Muscle layer of duodenum (tissue), 2 donors: ENCODE measurements at regions not wholly inside any gene's neighbourhood (a gene's known extent, or its start where the extent isn't known, plus 50 kb on each side); places are given as distances from the start of the nearest gene placed in this dataset.
"Not testable (repeated sequence)": the region's sequence is repeated elsewhere in the genome, so short reads cannot be mapped to it uniquely, and the experiment has no call there.

Experiments used
- H3K27ac ChIP-seq: one replicate; pipeline ENCODE4 v1.7.0; 2013; ENCODE audit warnings: mild to moderate bottlenecking, low read length
- H3K27me3 ChIP-seq: one replicate; pipeline ENCODE4 v1.7.0; 2013; ENCODE audit warnings: low read depth, mild to moderate bottlenecking, control low read depth, low read length
- H3K36me3 ChIP-seq, 2 donors: one replicate each; pipeline ENCODE4 v1.7.0; 2013; ENCODE audit warnings: low read length in 2 of 2, control low read depth in 1 of 2, mild to moderate bottlenecking in 1 of 2; ENCODE audit not compliant: insufficient read depth in 2 of 2, control insufficient read depth in 1 of 2
- H3K4me1 ChIP-seq, 2 donors: one replicate each; pipeline ENCODE4 v1.7.0; 2013; ENCODE audit warnings: low read length in 2 of 2, mild to moderate bottlenecking in 2 of 2, control low read depth in 1 of 2, moderate library complexity in 1 of 2; ENCODE audit not compliant: insufficient read depth in 2 of 2, control insufficient read depth in 1 of 2
- H3K4me3 ChIP-seq, 2 donors: one replicate each; pipeline ENCODE4 v1.7.0; 2013; ENCODE audit warnings: low read length in 2 of 2, low read depth in 1 of 2, mild to moderate bottlenecking in 1 of 2
- H3K9me3 ChIP-seq, 2 donors: one replicate each; pipeline ENCODE4 v1.7.0; 2013; ENCODE audit warnings: low read length in 2 of 2, control low read depth in 1 of 2, mild to moderate bottlenecking in 1 of 2; ENCODE audit not compliant: control insufficient read depth in 1 of 2
- donor health status: healthy.

- not testable (repeated sequence) for H3K4me3 ChIP-seq, H3K9me3 ChIP-seq, H3K27ac ChIP-seq, H3K4me1 ChIP-seq, H3K27me3 ChIP-seq, H3K36me3 ChIP-seq
Observed at GRCh38 chr1:234819845-234820244, 209.9 kb upstream of the IRF2BP2 start.

GRCh38 chr1:234818040-234818387, 208.0 kb upstream of the IRF2BP2 start:
- not testable (repeated sequence) for H3K36me3 ChIP-seq, H3K27me3 ChIP-seq, H3K4me1 ChIP-seq, H3K4me3 ChIP-seq, H3K9me3 ChIP-seq
- peak overlapping the region; percentile 72 for H3K27ac ChIP-seq

DNA sequence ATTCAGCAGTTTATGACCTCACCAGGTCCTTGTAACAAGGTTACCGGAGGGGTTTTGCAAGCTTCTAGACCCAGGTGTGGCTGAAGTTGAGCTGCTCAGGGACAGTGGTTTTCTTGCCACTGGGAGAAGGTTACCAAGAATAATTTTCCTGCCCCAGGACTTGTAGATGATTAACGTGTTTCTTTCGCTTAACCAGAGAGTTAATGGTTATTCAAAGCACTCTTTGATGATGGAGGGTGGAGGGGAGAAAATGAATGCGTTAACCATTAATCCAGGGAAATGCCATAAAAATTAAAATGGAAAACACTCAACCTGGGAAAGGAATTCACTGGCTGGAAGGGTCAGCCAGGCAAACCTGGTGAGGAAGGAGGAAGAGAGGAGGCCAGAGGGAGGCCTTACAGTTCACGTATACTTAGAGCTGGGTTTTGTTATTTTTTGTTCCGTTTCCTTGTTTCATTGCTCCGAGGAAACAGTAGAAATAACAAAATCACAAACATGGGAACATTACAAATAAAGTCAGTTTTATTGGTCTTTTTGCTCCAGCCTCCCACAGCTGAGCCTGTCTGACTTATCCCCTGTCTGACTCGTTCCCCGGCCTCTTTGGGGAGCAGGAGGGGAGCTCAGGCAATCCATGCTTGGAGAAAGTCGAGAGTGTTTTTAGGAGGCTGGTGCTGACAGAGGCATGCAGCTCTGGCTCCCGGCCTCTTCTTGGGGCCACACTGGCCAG, 207.5 kb upstream of the IRF2BP2 start:
- not testable (repeated sequence) for H3K9me3 ChIP-seq, H3K4me1 ChIP-seq, H3K4me3 ChIP-seq, H3K27me3 ChIP-seq, H3K36me3 ChIP-seq
- H3K27ac ChIP-seq, result peak overlapping the region; percentile 72

DNA sequence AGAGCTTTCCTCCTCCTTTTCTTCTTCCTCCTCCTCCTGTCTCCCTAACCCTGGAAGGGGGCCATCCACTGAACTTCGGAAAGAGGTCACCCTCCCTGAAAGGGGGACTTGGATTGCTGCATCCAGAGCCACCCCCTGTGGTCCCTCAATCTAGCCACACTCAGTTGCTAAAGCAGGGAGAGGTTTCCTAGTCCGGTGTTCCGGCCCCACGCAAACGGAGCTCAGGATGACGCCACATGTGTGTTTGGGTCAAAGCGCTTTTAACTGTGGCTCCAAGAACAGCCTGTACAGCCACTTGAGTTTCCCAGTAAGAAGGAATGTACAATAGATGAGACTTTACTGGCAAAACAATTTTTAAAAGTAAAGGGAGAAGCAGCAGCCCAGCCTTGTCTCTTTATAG, 206.9 kb upstream of the IRF2BP2 start:
- not testable (repeated sequence) for H3K9me3 ChIP-seq, H3K4me3 ChIP-seq, H3K36me3 ChIP-seq, H3K27me3 ChIP-seq, H3K4me1 ChIP-seq
- H3K27ac ChIP-seq, result peak overlapping the region; percentile 72

DNA sequence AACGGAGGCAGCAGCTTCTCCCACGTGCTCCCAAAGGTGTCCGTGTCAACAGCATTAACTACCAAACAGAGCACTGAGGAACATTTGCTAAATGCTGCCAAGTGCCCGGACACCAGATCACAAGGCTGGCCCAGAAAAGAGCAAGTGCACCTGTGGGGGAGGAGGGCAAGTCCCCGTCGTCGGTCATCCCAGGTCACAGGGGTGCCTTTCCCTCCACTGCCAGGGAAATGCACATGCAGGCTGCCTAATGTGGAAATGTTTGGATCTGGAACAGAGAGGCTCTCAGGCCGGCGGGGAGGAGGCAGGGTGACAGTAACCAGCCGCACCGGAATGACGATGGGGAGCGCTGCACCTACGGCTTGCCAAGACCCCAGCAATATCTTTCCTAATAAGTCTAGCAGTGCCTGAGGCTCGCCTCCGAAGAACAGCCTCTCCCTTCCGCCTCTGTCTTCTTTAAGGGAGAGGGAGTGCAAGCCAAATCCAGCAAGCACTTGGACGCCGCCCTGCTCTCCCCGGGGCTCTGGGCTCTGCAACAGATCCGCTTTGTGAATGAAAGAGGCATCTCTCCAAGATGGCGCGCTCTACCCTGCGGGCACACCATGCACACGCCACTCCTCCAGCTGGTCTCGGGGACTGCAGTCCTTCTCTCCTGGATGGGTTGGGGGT, 206.3 kb upstream of the IRF2BP2 start:
- not testable (repeated sequence) for H3K27ac ChIP-seq, H3K27me3 ChIP-seq, H3K4me1 ChIP-seq, H3K4me3 ChIP-seq, H3K9me3 ChIP-seq, H3K36me3 ChIP-seq

DNA sequence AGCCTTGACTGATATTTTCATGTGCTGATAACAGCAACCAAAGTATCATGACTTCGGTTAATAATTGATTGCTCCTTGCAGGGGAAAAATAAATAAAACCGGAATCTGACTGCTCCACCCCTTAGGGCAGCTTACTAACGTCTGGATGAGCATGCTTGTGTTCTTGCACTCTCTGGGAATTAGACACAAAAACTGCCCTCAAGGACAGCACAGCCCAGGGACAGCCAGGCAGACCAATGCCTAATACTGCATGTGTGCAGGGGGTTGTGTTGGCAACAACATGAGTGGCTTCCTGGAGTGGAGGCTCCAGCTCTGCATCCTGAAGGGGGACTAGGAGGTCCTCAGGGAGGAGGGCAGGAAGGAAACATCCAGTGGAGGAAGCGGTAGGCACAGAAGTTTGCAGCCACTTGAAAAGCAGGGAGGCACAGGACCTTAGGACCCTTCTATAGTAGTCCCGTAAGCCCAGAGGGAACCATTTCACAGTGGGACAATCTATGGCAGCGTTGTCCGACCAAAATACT, 205.4 kb upstream of the IRF2BP2 start:
- H3K27ac ChIP-seq, result not testable (repeated sequence)

DNA sequence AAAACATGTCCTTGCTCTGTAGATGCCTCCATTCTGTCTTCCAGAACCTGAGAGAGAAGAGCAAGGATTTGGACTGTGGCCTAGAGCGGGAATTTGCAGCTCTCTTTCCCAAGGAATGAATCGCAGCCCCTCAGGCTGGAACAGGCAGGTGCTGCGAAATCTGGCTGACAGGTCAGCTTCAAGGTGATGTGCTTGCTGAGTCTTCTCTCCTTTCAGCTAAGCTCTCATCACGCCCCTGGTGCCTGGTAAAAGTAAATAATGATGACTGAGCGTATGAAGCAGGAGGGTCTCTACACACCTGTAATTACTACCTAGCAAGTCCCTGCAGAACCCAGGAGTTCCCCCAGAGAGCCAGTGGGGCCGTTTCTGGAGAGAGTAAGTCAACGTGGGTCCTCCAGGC, 204.3 kb upstream of the IRF2BP2 start:
- H3K4me1 ChIP-seq, H3K27ac ChIP-seq, H3K36me3 ChIP-seq, H3K27me3 ChIP-seq, H3K4me3 ChIP-seq, H3K9me3 ChIP-seq: not testable (repeated sequence)

More for the DNA sequence above, 205.4 kb upstream of the IRF2BP2 start:
- not testable (repeated sequence) for H3K4me3 ChIP-seq, H3K9me3 ChIP-seq, H3K36me3 ChIP-seq, H3K4me1 ChIP-seq, H3K27me3 ChIP-seq

DNA sequence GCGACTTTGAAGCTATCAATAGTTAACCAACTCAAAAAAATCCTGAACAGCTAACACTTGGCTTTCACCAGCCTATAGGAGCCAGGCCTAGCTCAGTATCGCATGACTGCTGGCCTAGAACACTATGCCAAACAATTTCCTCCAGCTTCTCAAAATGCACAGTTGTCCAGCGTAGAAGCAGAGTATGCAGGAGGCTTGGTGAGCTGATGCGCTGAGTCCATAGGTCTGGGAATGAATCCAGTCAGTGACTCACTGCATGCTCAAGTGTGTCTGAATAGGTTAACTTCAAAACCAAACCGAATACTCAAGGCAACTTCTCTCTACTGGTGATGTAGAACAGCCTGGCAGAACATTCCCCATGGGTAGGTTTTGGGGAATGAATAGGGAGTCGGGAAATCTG, 201.8 kb upstream of the IRF2BP2 start:
- not testable (repeated sequence) for H3K27me3 ChIP-seq, H3K27ac ChIP-seq, H3K36me3 ChIP-seq

GRCh38 chr1:234810726-234811125, 200.7 kb upstream of the IRF2BP2 start:
- H3K4me1 ChIP-seq, H3K27me3 ChIP-seq, H3K27ac ChIP-seq, H3K9me3 ChIP-seq, H3K4me3 ChIP-seq, H3K36me3 ChIP-seq: not testable (repeated sequence)

More for the DNA sequence above, 201.8 kb upstream of the IRF2BP2 start:
- H3K4me1 ChIP-seq, H3K4me3 ChIP-seq, H3K9me3 ChIP-seq: not testable (repeated sequence)

GRCh38 chr1:234809854-234810245, 199.9 kb upstream of the IRF2BP2 start:
- H3K27me3 ChIP-seq, H3K4me3 ChIP-seq, H3K9me3 ChIP-seq, H3K27ac ChIP-seq, H3K36me3 ChIP-seq, H3K4me1 ChIP-seq: not testable (repeated sequence)

- not testable (repeated sequence) for H3K36me3 ChIP-seq, H3K4me1 ChIP-seq, H3K9me3 ChIP-seq, H3K27me3 ChIP-seq, H3K4me3 ChIP-seq, H3K27ac ChIP-seq
Observed at GRCh38 chr1:234808943-234809853, 199.2 kb upstream of the IRF2BP2 start.
